ENCODE measurements at regions not wholly inside any gene's neighbourhood (a gene's known extent, or its start where the extent isn't known, plus 50 kb on each side); places are given as distances from the start of the nearest gene placed in this dataset.

- H3K27ac Mint-ChIP-seq: no peak overlapping the region
- H3K9me3 Mint-ChIP-seq: no peaks in the 10 kb centered on the region
- TF ChIP-seq HMGXB4 (CRISPR knock-in tag; IDR thresholded peaks at IDR 0.05) (no peak), RELA (CRISPR knock-in tag; IDR thresholded peaks at IDR 0.05; ENCODE audit: borderline replicate concordance) (no peak), OVOL2 (CRISPR knock-in tag; IDR thresholded peaks at IDR 0.05; ENCODE audit: borderline replicate concordance) (no peak), TEAD1 (CRISPR knock-in tag; IDR thresholded peaks at IDR 0.05) (no peak), MYBL2 (CRISPR knock-in tag; IDR thresholded peaks at IDR 0.05) (no peak), TEAD4 (CRISPR knock-in tag; IDR thresholded peaks at IDR 0.05) (no peak), ZNF425 (CRISPR knock-in tag; conservative IDR thresholded peaks at IDR 0.05) (no peak), FOXJ3 (CRISPR knock-in tag; IDR thresholded peaks at IDR 0.05; ENCODE audit: borderline replicate concordance) (no peak), CREB1 (CRISPR knock-in tag; IDR thresholded peaks at IDR 0.05) (no peak), MAX (CRISPR knock-in tag; IDR thresholded peaks at IDR 0.05) (no peak)
- no peak for DNase-seq (ENCODE audit: low spot score)
- H3K27me3 Mint-ChIP-seq (ENCODE audit: low read depth): no peaks in the 10 kb centered on the region
- ATAC-seq: no peak
- POLR2A ChIA-PET: no interaction called here
- H3K4me1 Mint-ChIP-seq: peaks cover 3% of the 10 kb centered on the region; the same call in 1 of the 2 replicates
- H3K4me3 Mint-ChIP-seq: no peak overlapping the region
- no peaks in the 10 kb centered on the region for H3K36me3 Mint-ChIP-seq
- CTCF ChIA-PET: no interaction called here
Observed at GRCh38 chr9:19624519-19624918, 164.3 kb downstream of the SLC24A2 start.

GRCh38 chr9:19623941-19624340 lies 164.9 kb downstream of the SLC24A2 start:
- no peaks in the 10 kb centered on the region for H3K27me3 Mint-ChIP-seq (ENCODE audit: low read depth)
- ChIA-PET CTCF (no interaction called here), POLR2A (no interaction called here)
- DNase-seq (ENCODE audit: low spot score): no peak
- peaks cover 3% of the 10 kb centered on the region; the same call in 1 of the 2 replicates for H3K4me1 Mint-ChIP-seq
- ATAC-seq: no peak
- H3K27ac Mint-ChIP-seq: no peak overlapping the region
- no peak overlapping the region for H3K4me3 Mint-ChIP-seq
- TF ChIP-seq OVOL2 (CRISPR knock-in tag; IDR thresholded peaks at IDR 0.05; ENCODE audit: borderline replicate concordance) (no peak), CREM (CRISPR knock-in tag; IDR thresholded peaks at IDR 0.05) (no peak)
- no peaks in the 10 kb centered on the region for H3K9me3 Mint-ChIP-seq
- H3K36me3 Mint-ChIP-seq: peaks cover 3% of the 10 kb centered on the region

- H3K36me3 Mint-ChIP-seq: peaks cover 4% of the 10 kb centered on the region
- TF ChIP-seq HMGXB4 (CRISPR knock-in tag; IDR thresholded peaks at IDR 0.05) (no peak), SP1 (CRISPR knock-in tag; conservative IDR thresholded peaks at IDR 0.05) (no peak), AFF4 (CRISPR knock-in tag; IDR thresholded peaks at IDR 0.05; ENCODE audit: borderline replicate concordance) (no peak)
- ChIA-PET POLR2A (no interaction called here), CTCF (no interaction called here)
- H3K4me3 Mint-ChIP-seq: no peak overlapping the region
- no peaks in the 10 kb centered on the region for H3K27me3 Mint-ChIP-seq (ENCODE audit: low read depth)
- no peak overlapping the region for H3K27ac Mint-ChIP-seq
- H3K9me3 Mint-ChIP-seq: no peaks in the 10 kb centered on the region
- no peak for ATAC-seq
- DNase-seq (ENCODE audit: low spot score): no peak
- peaks cover 12% of the 10 kb centered on the region for H3K4me1 Mint-ChIP-seq
Observed at GRCh38 chr9:19620326-19620725, 168.5 kb downstream of the SLC24A2 start.

Measured in WTC11 (cell line).